KMS-11 (cell line): ENCODE measurements at regions not wholly inside any gene's neighbourhood (a gene's known extent, or its start where the extent isn't known, plus 50 kb on each side); places are given as distances from the start of the nearest gene placed in this dataset.

Experiments used
- H2AFZ ChIP-seq: fragments of 200-600 bp; sonication (generic); 2 replicates; pipeline ENCODE4 v1.6.1; 2016; ENCODE audit warnings: antibody characterized with exemption, mixed run types, low read depth
- H3K27ac ChIP-seq: fragments of 200-600 bp; sonication (generic); 2 replicates; pipeline ENCODE4 v1.6.1; 2016; ENCODE audit warnings: mild to moderate bottlenecking, mixed run types
- H3K27me3 ChIP-seq: fragments of 200-600 bp; sonication (generic); 2 replicates; pipeline ENCODE4 v1.6.1; 2017; ENCODE audit warnings: mild to moderate bottlenecking, low read depth, mixed run types, moderate library complexity; ENCODE audit not compliant: insufficient read depth
- H3K36me3 ChIP-seq: fragments of 200-600 bp; sonication (generic); 2 replicates; pipeline ENCODE4 v1.6.1; 2017; ENCODE audit warnings: mild to moderate bottlenecking, mixed run types; ENCODE audit not compliant: insufficient read depth
- H3K4me1 ChIP-seq: fragments of 200-600 bp; sonication (generic); 2 replicates; pipeline ENCODE4 v1.6.1; 2016; ENCODE audit warnings: mild to moderate bottlenecking, low read depth, mixed run types; ENCODE audit not compliant: poor library complexity, severe bottlenecking
- H3K4me2 ChIP-seq: fragments of 200-600 bp; sonication (generic); 2 replicates; pipeline ENCODE4 v1.7.0; 2016; ENCODE audit warnings: mild to moderate bottlenecking, mixed run types
- H3K4me3 ChIP-seq: fragments of 200-600 bp; sonication (generic); IDR thresholded peaks from 2 replicates; pipeline ENCODE4 v1.6.1; 2017; ENCODE audit warnings: low read depth, low read length, mixed read lengths; ENCODE audit not compliant: insufficient read depth
- H3K79me2 ChIP-seq: fragments of 200-600 bp; sonication (generic); 2 replicates; pipeline ENCODE4 v1.6.1; 2016; ENCODE audit warnings: low read depth, mixed run types; ENCODE audit not compliant: insufficient read depth
- H3K9ac ChIP-seq: fragments of 200-600 bp; sonication (generic); 2 replicates; pipeline ENCODE4 v1.6.1; 2016; ENCODE audit warnings: mild to moderate bottlenecking, mixed run types
- H4K20me1 ChIP-seq: fragments of 200-600 bp; sonication (generic); 2 replicates; pipeline ENCODE4 v1.6.1; 2016; ENCODE audit warnings: mild to moderate bottlenecking, mixed run types; ENCODE audit not compliant: insufficient read depth
- TF ChIP-seq, protein P1 (sequence below): fragments of 200-600 bp; sonication (generic); conservative IDR thresholded peaks from 2 replicates; pipeline ENCODE4 v1.6.1; 2017; ENCODE audit warnings: low read depth, mild to moderate bottlenecking, antibody characterized with exemption, low read length, moderate library complexity, mixed read lengths

DNA sequence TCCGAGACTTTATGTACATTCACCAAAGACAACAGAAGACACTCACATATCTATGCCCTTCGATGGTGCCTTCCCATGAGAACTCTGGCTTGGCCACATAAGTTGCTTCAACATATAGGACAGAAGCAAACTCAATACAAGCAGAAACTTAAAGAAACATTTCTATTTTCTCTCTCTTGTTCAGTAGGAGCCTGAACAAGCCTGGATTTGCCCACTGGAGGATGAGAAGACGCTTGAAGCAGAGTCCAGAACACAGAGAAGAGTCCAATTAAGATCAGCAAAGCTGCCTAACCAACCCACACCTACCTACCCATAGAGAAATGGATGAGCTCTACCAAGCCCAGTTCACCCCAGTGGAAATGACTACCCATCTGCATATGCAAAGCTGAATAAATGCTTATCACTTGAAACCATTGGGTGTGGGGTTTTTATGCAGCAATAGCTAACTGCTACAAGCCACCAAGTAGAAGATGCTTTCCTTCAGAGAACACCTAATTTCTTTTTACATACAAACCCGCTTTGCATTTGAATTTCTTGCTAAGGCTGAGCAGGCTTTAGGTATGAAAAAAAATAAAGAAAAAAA is 337.9 kb upstream of the DYNLRB2 start:
- H3K27ac ChIP-seq, result no peak overlapping the region
- TF ChIP-seq, protein P1, sequence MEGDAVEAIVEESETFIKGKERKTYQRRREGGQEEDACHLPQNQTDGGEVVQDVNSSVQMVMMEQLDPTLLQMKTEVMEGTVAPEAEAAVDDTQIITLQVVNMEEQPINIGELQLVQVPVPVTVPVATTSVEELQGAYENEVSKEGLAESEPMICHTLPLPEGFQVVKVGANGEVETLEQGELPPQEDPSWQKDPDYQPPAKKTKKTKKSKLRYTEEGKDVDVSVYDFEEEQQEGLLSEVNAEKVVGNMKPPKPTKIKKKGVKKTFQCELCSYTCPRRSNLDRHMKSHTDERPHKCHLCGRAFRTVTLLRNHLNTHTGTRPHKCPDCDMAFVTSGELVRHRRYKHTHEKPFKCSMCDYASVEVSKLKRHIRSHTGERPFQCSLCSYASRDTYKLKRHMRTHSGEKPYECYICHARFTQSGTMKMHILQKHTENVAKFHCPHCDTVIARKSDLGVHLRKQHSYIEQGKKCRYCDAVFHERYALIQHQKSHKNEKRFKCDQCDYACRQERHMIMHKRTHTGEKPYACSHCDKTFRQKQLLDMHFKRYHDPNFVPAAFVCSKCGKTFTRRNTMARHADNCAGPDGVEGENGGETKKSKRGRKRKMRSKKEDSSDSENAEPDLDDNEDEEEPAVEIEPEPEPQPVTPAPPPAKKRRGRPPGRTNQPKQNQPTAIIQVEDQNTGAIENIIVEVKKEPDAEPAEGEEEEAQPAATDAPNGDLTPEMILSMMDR, result no peak
- H3K4me1 ChIP-seq, result no peaks in the 10 kb centered on the region
- no peak overlapping the region for H3K9ac ChIP-seq
- no peak overlapping the region for H3K4me2 ChIP-seq
- H3K36me3 ChIP-seq, result no peaks in the 10 kb centered on the region
- H2AFZ ChIP-seq, result no peak overlapping the region
- no peaks in the 10 kb centered on the region for H3K79me2 ChIP-seq
- H4K20me1 ChIP-seq, result no peaks in the 10 kb centered on the region
- no peak overlapping the region for H3K4me3 ChIP-seq
- no peaks in the 10 kb centered on the region for H3K27me3 ChIP-seq

DNA sequence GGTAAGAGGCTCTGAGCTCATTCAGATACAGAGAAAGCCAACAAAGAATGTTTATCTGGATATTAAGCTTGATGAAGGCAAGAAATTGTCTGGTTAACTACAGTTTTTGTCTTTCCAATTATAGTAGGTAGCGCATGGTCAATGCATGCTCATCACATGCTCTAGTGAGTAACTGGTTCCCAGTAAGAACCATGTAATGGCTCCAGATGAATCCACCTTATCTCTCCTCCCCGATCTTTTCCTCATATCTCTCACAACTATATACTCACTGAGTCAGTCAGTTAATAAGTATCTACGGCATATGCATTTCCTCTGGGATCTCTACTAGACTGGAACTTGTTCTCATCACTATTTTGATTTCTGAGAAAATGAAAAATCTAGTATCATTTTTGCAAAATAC is 340.7 kb upstream of the DYNLRB2 start:
- H4K20me1 ChIP-seq, result no peaks in the 10 kb centered on the region
- H2AFZ ChIP-seq, result no peak overlapping the region
- TF ChIP-seq, protein P1, result no peak
- no peak overlapping the region for H3K9ac ChIP-seq
- H3K27me3 ChIP-seq, result no peaks in the 10 kb centered on the region
- H3K4me3 ChIP-seq, result no peak overlapping the region
- H3K79me2 ChIP-seq, result no peaks in the 10 kb centered on the region
- H3K4me2 ChIP-seq, result no peak overlapping the region
- H3K4me1 ChIP-seq, result no peaks in the 10 kb centered on the region
- no peak overlapping the region for H3K27ac ChIP-seq
- H3K36me3 ChIP-seq, result no peaks in the 10 kb centered on the region

DNA sequence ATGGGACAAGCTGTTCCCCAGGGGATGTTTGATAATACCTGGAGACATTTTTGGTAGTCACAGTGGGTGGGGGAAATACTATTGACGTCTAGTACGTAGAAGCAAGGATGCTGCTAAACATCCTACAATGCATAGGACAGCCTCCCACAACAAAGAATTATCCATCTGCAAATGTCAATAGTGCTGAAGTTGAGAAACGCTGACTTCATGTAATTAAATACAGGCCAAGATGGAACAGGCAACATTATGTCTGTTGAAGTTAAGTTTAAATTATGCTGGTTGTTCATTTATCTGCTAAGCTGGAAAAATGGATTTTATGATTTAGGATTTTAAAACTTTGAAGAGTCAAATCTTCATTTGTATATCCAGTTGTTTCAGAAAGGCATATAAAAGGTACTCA is 341.2 kb upstream of the DYNLRB2 start:
- Histone ChIP-seq H3K4me2 (no peak overlapping the region), H3K4me3 (no peak overlapping the region), H3K4me1 (no peaks in the 10 kb centered on the region), H3K36me3 (no peaks in the 10 kb centered on the region), H4K20me1 (no peaks in the 10 kb centered on the region), H3K27me3 (no peaks in the 10 kb centered on the region), H3K79me2 (no peaks in the 10 kb centered on the region), H3K27ac (no peak overlapping the region), H2AFZ (no peak overlapping the region), H3K9ac (no peak overlapping the region)
- TF ChIP-seq, protein P1, result no peak

DNA sequence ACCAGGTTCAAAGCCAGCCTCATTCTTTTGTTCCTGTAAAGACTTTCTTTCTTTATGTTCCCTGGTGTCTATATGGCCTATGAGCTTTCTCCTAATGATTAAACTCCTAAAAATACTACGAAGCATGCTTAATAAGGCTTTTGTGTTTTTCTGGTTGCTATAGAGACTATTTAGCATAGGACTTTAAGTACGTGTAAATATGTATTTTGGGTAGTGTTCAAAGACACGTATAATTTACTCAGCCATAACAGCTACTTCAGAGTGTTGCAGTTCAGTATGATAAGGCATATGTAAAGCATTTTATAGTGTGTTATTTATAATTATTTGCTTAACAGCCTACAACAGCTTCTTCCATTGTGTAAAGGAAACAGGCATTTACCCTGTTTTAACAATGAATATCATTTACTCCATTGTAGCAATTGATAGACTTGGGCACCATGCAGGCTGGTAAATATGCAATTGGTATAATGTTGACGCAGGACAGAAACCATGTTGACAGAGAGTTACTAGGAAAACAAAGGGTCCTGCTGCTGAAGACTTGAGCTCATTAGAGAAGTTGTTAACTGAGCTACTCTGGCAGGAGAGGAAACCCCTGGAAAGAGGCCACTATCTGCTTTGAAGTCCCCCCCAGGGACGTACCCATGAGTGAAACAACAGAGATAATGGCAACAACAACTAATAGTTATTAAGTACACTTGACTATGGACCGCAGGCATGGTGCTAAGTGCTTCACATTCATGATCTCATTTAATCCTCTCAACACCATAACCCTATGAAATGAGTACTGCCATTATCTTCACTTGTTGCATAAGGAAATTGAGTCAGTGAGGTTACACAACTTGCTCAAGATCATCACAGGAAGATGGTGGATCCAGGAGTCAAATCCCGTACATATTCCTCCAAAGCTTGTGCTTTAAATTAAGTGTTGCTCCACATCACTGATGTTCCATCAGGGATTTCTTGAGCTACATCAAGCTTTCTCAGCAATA is 342.2 kb upstream of the DYNLRB2 start:
- Histone ChIP-seq H4K20me1 (no peaks in the 10 kb centered on the region), H3K4me2 (no peak overlapping the region), H3K27me3 (no peaks in the 10 kb centered on the region), H3K27ac (no peak overlapping the region), H3K79me2 (no peaks in the 10 kb centered on the region), H2AFZ (no peak overlapping the region), H3K9ac (no peak overlapping the region), H3K4me1 (no peaks in the 10 kb centered on the region), H3K36me3 (no peaks in the 10 kb centered on the region), H3K4me3 (no peak overlapping the region)
- TF ChIP-seq, protein P1, result no peak
